C1 segment of cervical spinal cord (tissue), 14 donors: ENCODE measurements at regions not wholly inside any gene's neighbourhood (a gene's known extent, or its start where the extent isn't known, plus 50 kb on each side); places are given as distances from the start of the nearest gene placed in this dataset.
"Not testable (repeated sequence)": the region's sequence is repeated elsewhere in the genome, so short reads cannot be mapped to it uniquely, and the experiment has no call there.

Experiments used
- DNase-seq, 14 donors: peaks; one replicate each; lab custom pipeline; 2025; lab: John Stamatoyannopoulos, UW

- DNase-seq, result no peak
Measured at GRCh38 chr13:87981416-87981815, 310.2 kb downstream of the SLITRK5 start.

- DNase-seq, result no peak
Measured at GRCh38 chr13:87982400-87982799, 311.2 kb downstream of the SLITRK5 start.

GRCh38 chr13:87986639-87987250 is 315.6 kb downstream of the SLITRK5 start:
- DNase-seq, result no peak

- DNase-seq, result no peak
Measured at GRCh38 chr13:87998081-87998480, 326.9 kb downstream of the SLITRK5 start.

GRCh38 chr13:87999240-87999700 is 328.1 kb downstream of the SLITRK5 start:
- DNase-seq, result no peak

GRCh38 chr13:87999788-88000187 is 328.6 kb downstream of the SLITRK5 start:
- DNase-seq, result no peak

GRCh38 chr13:88000239-88000638 is 329.1 kb downstream of the SLITRK5 start:
- no peak for DNase-seq

GRCh38 chr13:88000787-88001186 is 329.6 kb downstream of the SLITRK5 start:
- peak in 1 of 14 donors; percentile 1 for DNase-seq

- DNase-seq, result no peak
Measured at GRCh38 chr13:88005188-88005587, 334.0 kb downstream of the SLITRK5 start.

- DNase-seq, result no peak
Measured at GRCh38 chr13:88014527-88014926, 343.4 kb downstream of the SLITRK5 start.

GRCh38 chr13:88022431-88023208 is 351.4 kb downstream of the SLITRK5 start:
- no peak for DNase-seq

GRCh38 chr13:88026241-88026640 is 355.1 kb downstream of the SLITRK5 start:
- DNase-seq, result no peak

GRCh38 chr13:88031980-88032559 is 360.9 kb downstream of the SLITRK5 start:
- no peak for DNase-seq

GRCh38 chr13:88036205-88036604 is 365.0 kb downstream of the SLITRK5 start:
- DNase-seq, result not testable (repeated sequence)

- DNase-seq, result no peak
Measured at GRCh38 chr13:88042489-88042888, 371.3 kb downstream of the SLITRK5 start.

GRCh38 chr13:88051746-88052482 is 380.7 kb downstream of the SLITRK5 start:
- DNase-seq, result peak in 1 of 14 donors; percentile 0

- DNase-seq, result no peak
Measured at GRCh38 chr13:88063741-88064140, 392.6 kb downstream of the SLITRK5 start.

GRCh38 chr13:88066847-88067246 is 395.7 kb downstream of the SLITRK5 start:
- no peak for DNase-seq

- DNase-seq, result no peak
Measured at GRCh38 chr13:88068316-88068715, 397.1 kb downstream of the SLITRK5 start.

- no peak for DNase-seq
Measured at GRCh38 chr13:88068975-88069374, 397.8 kb downstream of the SLITRK5 start.

- no peak for DNase-seq
Measured at GRCh38 chr13:88071371-88071770, 400.2 kb downstream of the SLITRK5 start.
